LNCAP (cell line): ENCODE measurements at regions not wholly inside any gene's neighbourhood (a gene's known extent, or its start where the extent isn't known, plus 50 kb on each side); places are given as distances from the start of the nearest gene placed in this dataset.

Source experiments
- CTCF ChIP-seq: fragments of 450-650 bp; IDR thresholded peaks from 2 replicates; pipeline ENCODE4 v1.5.1; 2017; ENCODE audit warnings: mild to moderate bottlenecking

GRCh38 chr13:31965361-31966066 is 66.1 kb upstream of the FRY start:
- no peak for TF ChIP-seq CTCF

- no peak for TF ChIP-seq CTCF
Observed at GRCh38 chr13:31967155-31967554, 64.4 kb upstream of the FRY start.

- TF ChIP-seq CTCF, result no peak
Observed at GRCh38 chr13:31968473-31968872, 63.1 kb upstream of the FRY start.

DNA sequence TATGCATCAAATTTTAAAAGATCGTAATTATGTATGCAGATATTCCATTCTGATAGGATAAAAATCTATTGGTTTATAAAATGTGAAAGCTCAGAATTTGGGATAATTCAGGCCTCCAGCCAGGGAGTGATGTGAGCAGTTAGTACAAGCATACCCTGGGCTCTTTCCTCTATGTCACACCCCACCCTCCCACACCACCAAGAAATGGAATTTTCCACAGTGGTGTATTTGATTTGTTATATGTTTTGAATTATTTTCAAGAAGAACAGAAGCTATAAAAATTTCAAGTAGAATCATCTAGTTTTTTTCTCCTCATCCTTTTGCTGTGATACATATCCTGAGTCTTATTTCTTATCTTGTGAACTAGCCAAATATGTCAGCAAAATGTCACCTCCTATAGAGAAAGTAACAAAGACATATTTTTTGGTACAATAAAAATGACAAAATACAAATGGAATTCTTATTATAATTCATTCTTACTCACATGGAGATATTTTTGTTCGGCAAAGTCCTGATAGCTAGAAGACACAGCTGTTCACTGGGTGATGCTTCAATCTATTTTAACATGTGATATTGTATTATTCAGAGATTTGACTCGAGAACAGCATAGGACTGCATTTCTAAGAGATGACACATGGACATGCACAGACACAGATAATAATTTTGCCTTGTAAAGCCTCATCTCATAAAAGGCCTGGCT is 61.2 kb upstream of the FRY start:
- TF ChIP-seq CTCF, result no peak

DNA sequence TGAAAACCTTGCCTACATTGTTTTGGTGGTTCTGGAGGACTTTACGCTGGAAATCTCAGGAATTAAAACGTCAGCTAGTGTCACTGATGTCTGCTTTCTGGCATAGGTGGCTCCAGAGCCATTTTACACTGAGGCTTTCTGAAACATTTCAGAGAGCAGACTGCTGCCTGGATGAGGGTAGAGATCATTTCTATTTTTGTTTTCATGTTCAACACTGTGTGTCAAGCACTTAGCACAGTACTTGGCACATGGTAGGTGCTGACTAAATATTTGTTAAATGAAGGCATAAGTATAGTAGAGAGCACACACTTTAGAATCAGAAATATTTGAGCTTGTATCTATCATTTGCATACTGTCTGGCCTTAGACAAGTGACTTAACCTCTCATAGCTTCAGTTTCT is 59.1 kb upstream of the FRY start:
- TF ChIP-seq CTCF, result no peak

DNA sequence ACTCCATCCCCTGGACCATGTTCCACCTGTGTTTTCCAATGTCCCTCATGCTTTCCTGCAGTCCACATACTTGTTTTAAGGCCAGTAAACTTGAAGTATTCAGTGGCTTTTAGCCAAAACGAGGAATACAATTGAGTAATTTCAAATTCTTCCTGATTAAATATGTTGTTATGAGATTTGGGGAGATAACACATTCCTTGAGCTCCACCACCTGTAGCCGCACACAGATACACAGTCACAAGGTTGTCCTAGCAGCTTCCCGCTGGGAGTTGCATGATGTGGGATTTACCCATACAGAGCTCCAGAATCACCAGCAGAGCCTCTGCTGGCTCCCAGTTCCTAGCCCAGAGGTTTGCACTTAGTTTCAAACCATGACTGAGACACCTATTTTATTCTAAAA is 53.6 kb upstream of the FRY start:
- no peak for TF ChIP-seq CTCF

DNA sequence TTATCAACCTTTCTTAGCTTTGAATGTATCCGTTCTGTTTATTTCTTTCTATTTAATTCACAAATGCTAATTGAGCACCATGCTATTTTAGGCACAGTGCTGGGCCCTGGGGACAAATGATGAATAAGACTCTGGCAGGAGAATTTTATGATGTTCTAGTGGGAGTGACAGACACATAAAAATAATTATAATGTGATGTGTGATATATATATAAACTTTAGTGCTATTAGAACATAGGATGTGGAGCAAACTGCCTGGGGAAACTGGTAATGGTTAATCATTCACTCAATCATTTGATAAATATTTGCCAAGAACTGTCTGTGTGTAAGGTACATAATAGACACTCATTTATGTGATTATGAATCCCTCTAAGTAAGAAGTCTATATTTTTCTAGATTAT is 50.7 kb upstream of the FRY start:
- no peak for TF ChIP-seq CTCF
